ENCODE measurements at regions not wholly inside any gene's neighbourhood (a gene's known extent, or its start where the extent isn't known, plus 50 kb on each side); places are given as distances from the start of the nearest gene placed in this dataset.

GRCh38 chr11:115718106-115718505, 213.9 kb upstream of the CADM1 start:
- TF ChIP-seq CTCF (IDR thresholded peaks at IDR 0.05): no peak
- no peaks in the 10 kb centered on the region for H3K9me3 ChIP-seq
- no peak for ATAC-seq
- WGBS, 2 donors (ENCODE audit: low coverage in 1 of 2): 57 to 96% methylated on average over 3 to 6 of the region's 6 CpGs
- H3K4me1 ChIP-seq: no peaks in the 10 kb centered on the region
- no peak overlapping the region for H3K27ac ChIP-seq
- no peak overlapping the region for H3K4me3 ChIP-seq
- peaks cover 10% of the 10 kb centered on the region for H3K27me3 ChIP-seq
- no peaks in the 10 kb centered on the region for H3K36me3 ChIP-seq

GRCh38 chr11:115716601-115717529, 212.7 kb upstream of the CADM1 start:
- 35 to 53% methylated on average over 6 to 10 of the region's 29 CpGs for WGBS, 2 donors (ENCODE audit: low coverage in 1 of 2)
- no peak for TF ChIP-seq POLR2A (IDR thresholded peaks at IDR 0.05)
- TF ChIP-seq EP300 (IDR thresholded peaks at IDR 0.05): no peak
- no peaks in the 10 kb centered on the region for H3K4me1 ChIP-seq
- no peak overlapping the region for H3K27ac ChIP-seq
- no peak for ATAC-seq
- no peaks in the 10 kb centered on the region for H3K9me3 ChIP-seq
- no peaks in the 10 kb centered on the region for H3K36me3 ChIP-seq
- H3K4me3 ChIP-seq: no peak overlapping the region
- H3K27me3 ChIP-seq: peaks cover 12% of the 10 kb centered on the region

GRCh38 chr11:115716080-115716479, 211.9 kb upstream of the CADM1 start:
- Histone ChIP-seq H3K27me3 (peaks cover 20% of the 10 kb centered on the region), H3K27ac (no peak overlapping the region), H3K36me3 (no peaks in the 10 kb centered on the region), H3K9me3 (no peaks in the 10 kb centered on the region), H3K4me3 (no peak overlapping the region), H3K4me1 (no peaks in the 10 kb centered on the region)
- 62 to 83% methylated on average over 2 of the region's 7 CpGs for WGBS, 2 donors (ENCODE audit: low coverage in 1 of 2)
- TF ChIP-seq CTCF (IDR thresholded peaks at IDR 0.05) (no peak), POLR2A (IDR thresholded peaks at IDR 0.05) (no peak), POLR2AphosphoS5 (IDR thresholded peaks at IDR 0.05) (no peak), EP300 (IDR thresholded peaks at IDR 0.05) (no peak)
- no peak for ATAC-seq

GRCh38 chr11:115715251-115715770, 211.1 kb upstream of the CADM1 start:
- WGBS, 2 donors (ENCODE audit: low coverage in 1 of 2): 100% methylated on average over 2 of the region's 3 CpGs
- no peaks in the 10 kb centered on the region for H3K9me3 ChIP-seq
- H3K27me3 ChIP-seq: peaks cover 26% of the 10 kb centered on the region
- no peak overlapping the region for H3K27ac ChIP-seq
- H3K4me1 ChIP-seq: no peaks in the 10 kb centered on the region
- ATAC-seq: no peak
- H3K36me3 ChIP-seq: no peaks in the 10 kb centered on the region
- TF ChIP-seq EP300 (IDR thresholded peaks at IDR 0.05): no peak
- TF ChIP-seq POLR2AphosphoS5 (IDR thresholded peaks at IDR 0.05): no peak
- TF ChIP-seq CTCF (IDR thresholded peaks at IDR 0.05): no peak
- no peak for TF ChIP-seq POLR2A (IDR thresholded peaks at IDR 0.05)
- H3K4me3 ChIP-seq: no peak overlapping the region

- H3K36me3 ChIP-seq: no peaks in the 10 kb centered on the region
- no peaks in the 10 kb centered on the region for H3K9me3 ChIP-seq
- no peak overlapping the region for H3K27ac ChIP-seq
- no peaks in the 10 kb centered on the region for H3K4me1 ChIP-seq
- TF ChIP-seq POLR2A (IDR thresholded peaks at IDR 0.05): no peak
- TF ChIP-seq POLR2AphosphoS5 (IDR thresholded peaks at IDR 0.05): no peak
- no peak for TF ChIP-seq CTCF (IDR thresholded peaks at IDR 0.05)
- no peak for TF ChIP-seq EP300 (IDR thresholded peaks at IDR 0.05)
- peaks cover 26% of the 10 kb centered on the region for H3K27me3 ChIP-seq
- ATAC-seq: no peak
- H3K4me3 ChIP-seq: no peak overlapping the region
These were observed 208.1 kb upstream of the CADM1 start for GRCh38 chr11:115712296-115712695.

All from gastroesophageal sphincter (tissue), 4 donors.